ENCODE measurements at regions not wholly inside any gene's neighbourhood (a gene's known extent, or its start where the extent isn't known, plus 50 kb on each side); places are given as distances from the start of the nearest gene placed in this dataset.

DNA sequence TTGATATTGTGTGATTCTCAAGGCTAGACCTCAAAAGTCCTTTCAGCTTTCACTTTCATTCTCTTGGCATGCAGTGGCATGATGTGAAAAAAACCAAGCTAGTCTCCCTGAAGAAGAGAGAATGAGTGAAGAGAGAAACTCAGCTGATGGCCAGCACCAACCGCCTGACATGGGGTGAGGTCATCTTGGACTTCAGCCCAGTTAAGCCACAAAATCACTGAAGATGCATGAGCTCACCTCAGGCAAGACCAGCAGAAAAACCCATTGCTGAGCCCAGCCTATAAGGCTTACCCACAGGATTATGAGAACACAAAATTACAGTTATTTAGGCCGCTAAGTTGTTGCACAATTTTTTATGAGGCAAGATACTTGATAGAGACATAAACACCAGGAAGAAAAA lies 496.5 kb downstream of the TOX3 start:
- TF ChIP-seq, protein P1, sequence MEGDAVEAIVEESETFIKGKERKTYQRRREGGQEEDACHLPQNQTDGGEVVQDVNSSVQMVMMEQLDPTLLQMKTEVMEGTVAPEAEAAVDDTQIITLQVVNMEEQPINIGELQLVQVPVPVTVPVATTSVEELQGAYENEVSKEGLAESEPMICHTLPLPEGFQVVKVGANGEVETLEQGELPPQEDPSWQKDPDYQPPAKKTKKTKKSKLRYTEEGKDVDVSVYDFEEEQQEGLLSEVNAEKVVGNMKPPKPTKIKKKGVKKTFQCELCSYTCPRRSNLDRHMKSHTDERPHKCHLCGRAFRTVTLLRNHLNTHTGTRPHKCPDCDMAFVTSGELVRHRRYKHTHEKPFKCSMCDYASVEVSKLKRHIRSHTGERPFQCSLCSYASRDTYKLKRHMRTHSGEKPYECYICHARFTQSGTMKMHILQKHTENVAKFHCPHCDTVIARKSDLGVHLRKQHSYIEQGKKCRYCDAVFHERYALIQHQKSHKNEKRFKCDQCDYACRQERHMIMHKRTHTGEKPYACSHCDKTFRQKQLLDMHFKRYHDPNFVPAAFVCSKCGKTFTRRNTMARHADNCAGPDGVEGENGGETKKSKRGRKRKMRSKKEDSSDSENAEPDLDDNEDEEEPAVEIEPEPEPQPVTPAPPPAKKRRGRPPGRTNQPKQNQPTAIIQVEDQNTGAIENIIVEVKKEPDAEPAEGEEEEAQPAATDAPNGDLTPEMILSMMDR (conservative IDR thresholded peaks at IDR 0.05): no peak
- no peak for TF ChIP-seq EZH2 (IDR thresholded peaks at IDR 0.05; ENCODE audit: low read depth)
